Fibroblast of lung (primary cell): ENCODE measurements at regions not wholly inside any gene's neighbourhood (a gene's known extent, or its start where the extent isn't known, plus 50 kb on each side); places are given as distances from the start of the nearest gene placed in this dataset.
"Not testable (repeated sequence)": the region's sequence is repeated elsewhere in the genome, so short reads cannot be mapped to it uniquely, and the experiment has no call there.

Source experiments
- DNase-seq, 2 donors: peaks; one replicate each; pipeline versions ENCODE4 v3.0.0 to v3.0.0-alpha.2; 2010; ENCODE audit warnings: low read depth in 2 of 2
- H2AFZ ChIP-seq: 2 replicates; pipeline ENCODE4 v1.5.1; 2012; ENCODE audit warnings: low read length, control low read depth, inconsistent platforms
- H3K27ac ChIP-seq: 2 replicates; pipeline ENCODE4 v1.5.1; 2011; ENCODE audit warnings: low read length, control low read depth; ENCODE audit not compliant: insufficient read depth
- H3K27me3 ChIP-seq: 2 replicates; pipeline ENCODE4 v1.5.1; 2011; ENCODE audit warnings: mild to moderate bottlenecking, low read length; ENCODE audit not compliant: control insufficient read depth, insufficient read depth
- H3K36me3 ChIP-seq: 2 replicates; pipeline ENCODE4 v1.5.1; 2011; ENCODE audit warnings: low read length; ENCODE audit not compliant: control insufficient read depth, insufficient read depth
- H3K4me1 ChIP-seq: 2 replicates; pipeline ENCODE4 v1.5.1; 2011; ENCODE audit warnings: low read length; ENCODE audit not compliant: control insufficient read depth, insufficient read depth; ENCODE audit errors: extremely low read depth
- H3K4me2 ChIP-seq: 2 replicates; pipeline ENCODE4 v1.5.1; 2011; ENCODE audit warnings: low read length, control low read depth; ENCODE audit not compliant: insufficient read depth; ENCODE audit errors: extremely low read depth
- H3K4me3 ChIP-seq, 4 experiments: fragments of 200-600 bp in 1 of 4; sonication (generic) in 1 of 4; replicated peaks in 1 of 4; 2 replicates each; pipeline ENCODE4 v1.5.1; 2011 to 2016; ENCODE audit warnings: low read length in 4 of 4, low read depth in 3 of 4, mild to moderate bottlenecking in 3 of 4, control low read depth in 2 of 4, inconsistent platforms in 1 of 4, mixed read lengths in 1 of 4; ENCODE audit not compliant: insufficient read depth in 1 of 4; ENCODE audit errors: control extremely low read depth in 1 of 4
- H3K79me2 ChIP-seq: 2 replicates; pipeline ENCODE4 v1.5.1; 2012; ENCODE audit warnings: mild to moderate bottlenecking, low read length, inconsistent platforms; ENCODE audit not compliant: control insufficient read depth, insufficient read depth
- H3K9ac ChIP-seq: 2 replicates; pipeline ENCODE4 v1.5.1; 2011; ENCODE audit warnings: mild to moderate bottlenecking, low read length, control low read depth; ENCODE audit not compliant: insufficient read depth
- H3K9me3 ChIP-seq: 2 replicates; pipeline ENCODE4 v1.5.1; 2012; ENCODE audit warnings: low read depth, low read length; ENCODE audit not compliant: control insufficient read depth, insufficient read depth
- H4K20me1 ChIP-seq: 2 replicates; pipeline ENCODE4 v1.5.1; 2011; ENCODE audit warnings: low read length; ENCODE audit not compliant: control insufficient read depth, insufficient read depth; ENCODE audit errors: extremely low read depth
- CTCF ChIP-seq, 2 donors: IDR thresholded peaks in 1 of 2; conservative IDR thresholded peaks in 1 of 2; 1 replicate in 1 of 2; 2 replicates in 1 of 2; pipeline ENCODE4 v1.5.1; 2011 to 2012; ENCODE audit warnings: low read length in 2 of 2, control low read depth in 1 of 2, inconsistent platforms in 1 of 2, low read depth in 1 of 2, mild to moderate bottlenecking in 1 of 2
- EZH2 ChIP-seq: IDR thresholded peaks from 2 replicates; pipeline ENCODE4 v1.5.1; 2012; ENCODE audit warnings: low read length, control low read depth, mild to moderate bottlenecking; ENCODE audit errors: missing control alignments

GRCh38 chrY:12236399-12236798 lies 464.6 kb upstream of the USP9Y start:
- Histone ChIP-seq H3K79me2 (no peaks in the 10 kb centered on the region), H3K9me3 (no peaks in the 10 kb centered on the region), H4K20me1 (no peaks in the 10 kb centered on the region), H3K27ac (no peak overlapping the region), H3K9ac (no peak overlapping the region), H3K4me1 (no peaks in the 10 kb centered on the region), H3K27me3 (no peaks in the 10 kb centered on the region), H3K4me2 (no peak overlapping the region), H2AFZ (no peak overlapping the region), H3K36me3 (no peaks in the 10 kb centered on the region), H3K4me3 (no peak overlapping the region)
- no peak for DNase-seq
- no peak for TF ChIP-seq CTCF (conservative IDR thresholded peaks at IDR 0.05 in 1 of 2, IDR thresholded peaks at IDR 0.05 in 1 of 2; ENCODE audit: low read depth in 1 of 2, low read length in 2 of 2)
- no peak for TF ChIP-seq EZH2

GRCh38 chrY:12240326-12240725 lies 460.7 kb upstream of the USP9Y start:
- not testable (repeated sequence) for H3K79me2 ChIP-seq, H3K4me2 ChIP-seq, DNase-seq, H3K27me3 ChIP-seq, H3K27ac ChIP-seq, H3K36me3 ChIP-seq, H4K20me1 ChIP-seq, H3K4me3 ChIP-seq, H3K9me3 ChIP-seq, H3K4me1 ChIP-seq, H3K9ac ChIP-seq, H2AFZ ChIP-seq

GRCh38 chrY:12244146-12244545 lies 456.9 kb upstream of the USP9Y start:
- Histone ChIP-seq H3K36me3 (no peaks in the 10 kb centered on the region), H2AFZ (no peak overlapping the region), H3K9ac (no peak overlapping the region), H3K27ac (no peak overlapping the region), H4K20me1 (no peaks in the 10 kb centered on the region), H3K27me3 (no peaks in the 10 kb centered on the region), H3K4me1 (no peaks in the 10 kb centered on the region), H3K79me2 (no peaks in the 10 kb centered on the region), H3K4me2 (no peak overlapping the region), H3K4me3 (no peak overlapping the region), H3K9me3 (no peaks in the 10 kb centered on the region)
- TF ChIP-seq EZH2 (no peak), CTCF (conservative IDR thresholded peaks at IDR 0.05 in 1 of 2, IDR thresholded peaks at IDR 0.05 in 1 of 2; ENCODE audit: low read depth in 1 of 2, low read length in 2 of 2) (no peak)
- DNase-seq = no peak

GRCh38 chrY:12253756-12254155 lies 447.3 kb upstream of the USP9Y start:
- Histone ChIP-seq H3K4me3 (no peak overlapping the region), H3K9ac (no peak overlapping the region), H4K20me1 (no peaks in the 10 kb centered on the region), H3K27ac (no peak overlapping the region), H3K36me3 (no peaks in the 10 kb centered on the region), H3K79me2 (no peaks in the 10 kb centered on the region), H3K4me1 (no peaks in the 10 kb centered on the region), H2AFZ (no peak overlapping the region), H3K4me2 (no peak overlapping the region), H3K9me3 (no peaks in the 10 kb centered on the region), H3K27me3 (no peaks in the 10 kb centered on the region)
- no peak for DNase-seq
- TF ChIP-seq CTCF (conservative IDR thresholded peaks at IDR 0.05 in 1 of 2, IDR thresholded peaks at IDR 0.05 in 1 of 2; ENCODE audit: low read depth in 1 of 2, low read length in 2 of 2) (no peak), EZH2 (no peak)
